WTC11 (cell line): ENCODE measurements at regions not wholly inside any gene's neighbourhood (a gene's known extent, or its start where the extent isn't known, plus 50 kb on each side); places are given as distances from the start of the nearest gene placed in this dataset.

ENCODE experiments used
- ATF2 ChIP-seq: sonication (generic); formaldehyde crosslinking; IDR thresholded peaks from 2 replicates; pipeline ENCODE4 v1.8.1; 2022; ENCODE audit warnings: low read depth, missing genetic modification reagents, borderline replicate concordance
- ATF3 ChIP-seq: sonication (generic); formaldehyde crosslinking; conservative IDR thresholded peaks from 2 replicates; pipeline ENCODE4 v1.8.1; 2022; ENCODE audit warnings: mild to moderate bottlenecking, missing genetic modification reagents
- CTCF ChIP-seq: fragments of 200-600 bp; IDR thresholded peaks from 2 replicates; pipeline ENCODE4 v1.8.0; 2022; ENCODE audit warnings: antibody characterized with exemption
- GABPB1 ChIP-seq: sonication (generic); formaldehyde crosslinking; IDR thresholded peaks from 2 replicates; pipeline ENCODE4 v1.8.1; 2023; ENCODE audit warnings: mild to moderate bottlenecking, missing genetic modification reagents
- NR1H2 ChIP-seq: sonication (generic); formaldehyde crosslinking; IDR thresholded peaks from 2 replicates; pipeline ENCODE4 v1.9.0; 2021; ENCODE audit warnings: mild to moderate bottlenecking, moderate library complexity, missing genetic modification reagents
- NR2C2 ChIP-seq: sonication (generic); formaldehyde crosslinking; IDR thresholded peaks from 2 replicates; pipeline ENCODE4 v1.8.0; 2022; ENCODE audit warnings: mild to moderate bottlenecking, missing genetic modification reagents
- PREB ChIP-seq: sonication (generic); formaldehyde crosslinking; IDR thresholded peaks from 2 replicates; pipeline ENCODE4 v1.8.1; 2022; ENCODE audit warnings: mild to moderate bottlenecking, missing genetic modification reagents, moderate library complexity, borderline replicate concordance
- PRRX2 ChIP-seq: fragments of 250-450 bp; sonication (Bioruptor Pico); IDR thresholded peaks from 2 replicates; pipeline ENCODE4 v1.8.0; 2021; ENCODE audit warnings: mild to moderate bottlenecking
- USF2 ChIP-seq: sonication (generic); formaldehyde crosslinking; IDR thresholded peaks from 2 replicates; pipeline ENCODE4 v1.8.1; 2023; ENCODE audit warnings: mild to moderate bottlenecking, missing genetic modification reagents, moderate library complexity
- ZNF671 ChIP-seq: fragments of 250-450 bp; sonication (Bioruptor Pico); IDR thresholded peaks from 2 replicates; pipeline ENCODE4 v1.8.0; 2021; ENCODE audit warnings: mild to moderate bottlenecking

GRCh38 chr4:117835566-117835965 lies 198.7 kb upstream of the NDST3 start:
- TF ChIP-seq NR1H2 = no peak
- TF ChIP-seq ATF2 (CRISPR knock-in tag) = no peak
- TF ChIP-seq CTCF = no peak
- TF ChIP-seq PREB (CRISPR knock-in tag) = no peak
- TF ChIP-seq NR2C2 (CRISPR knock-in tag) = no peak
- TF ChIP-seq USF2 (CRISPR knock-in tag) = no peak
- TF ChIP-seq ATF3 (CRISPR knock-in tag) = no peak
- no peak for TF ChIP-seq GABPB1 (CRISPR knock-in tag)
- no peak for TF ChIP-seq PRRX2
- TF ChIP-seq ZNF671 (CRISPR knock-in tag) = no peak
